ENCODE measurements at regions not wholly inside any gene's neighbourhood (a gene's known extent, or its start where the extent isn't known, plus 50 kb on each side); places are given as distances from the start of the nearest gene placed in this dataset.

- WGBS (ENCODE audit: insufficient coverage, low lambda C conversion rate), result no CpG with 5 or more reads among the region's 5 CpGs
- DNase-seq, result no peak
- Histone ChIP-seq H3K36me3 (ENCODE audit: control insufficient read depth, insufficient read depth, low read length) (no peaks in the 10 kb centered on the region), H3K4me3 (ENCODE audit: low read length) (no peak overlapping the region), H3K9me3 (ENCODE audit: control insufficient read depth, low read depth, low read length) (no peaks in the 10 kb centered on the region), H3K27ac (ENCODE audit: low read length) (no peak overlapping the region), H3K27me3 (ENCODE audit: control insufficient read depth, insufficient read depth, low read length) (no peaks in the 10 kb centered on the region), H3K4me1 (ENCODE audit: control insufficient read depth, insufficient read depth, low read length) (no peaks in the 10 kb centered on the region)
Observed at GRCh38 chr2:12964904-12965539, 248.3 kb downstream of the TRIB2 start.

GRCh38 chr2:12965540-12966269 lies 249.0 kb downstream of the TRIB2 start:
- Histone ChIP-seq H3K9me3 (ENCODE audit: control insufficient read depth, low read depth, low read length) (no peaks in the 10 kb centered on the region), H3K27ac (ENCODE audit: low read length) (no peak overlapping the region), H3K27me3 (ENCODE audit: control insufficient read depth, insufficient read depth, low read length) (no peaks in the 10 kb centered on the region), H3K36me3 (ENCODE audit: control insufficient read depth, insufficient read depth, low read length) (no peaks in the 10 kb centered on the region), H3K4me1 (ENCODE audit: control insufficient read depth, insufficient read depth, low read length) (no peaks in the 10 kb centered on the region), H3K4me3 (ENCODE audit: low read length) (no peak overlapping the region)
- DNase-seq, result peak; percentile 16 to 29

GRCh38 chr2:12967804-12968203 lies 251.1 kb downstream of the TRIB2 start:
- no peaks in the 10 kb centered on the region for H3K36me3 ChIP-seq (ENCODE audit: control insufficient read depth, insufficient read depth, low read length)
- no peaks in the 10 kb centered on the region for H3K27me3 ChIP-seq (ENCODE audit: control insufficient read depth, insufficient read depth, low read length)
- no peak overlapping the region for H3K4me3 ChIP-seq (ENCODE audit: low read length)
- no CpG with 5 or more reads among the region's 1 CpG for WGBS (ENCODE audit: insufficient coverage, low lambda C conversion rate)
- no peak for DNase-seq
- H3K9me3 ChIP-seq (ENCODE audit: control insufficient read depth, low read depth, low read length), result no peaks in the 10 kb centered on the region
- H3K4me1 ChIP-seq (ENCODE audit: control insufficient read depth, insufficient read depth, low read length), result no peaks in the 10 kb centered on the region
- no peak overlapping the region for H3K27ac ChIP-seq (ENCODE audit: low read length)

- Histone ChIP-seq H3K27ac (ENCODE audit: low read length) (no peak overlapping the region), H3K36me3 (ENCODE audit: control insufficient read depth, insufficient read depth, low read length) (no peaks in the 10 kb centered on the region), H3K4me3 (ENCODE audit: low read length) (no peak overlapping the region), H3K4me1 (ENCODE audit: control insufficient read depth, insufficient read depth, low read length) (no peaks in the 10 kb centered on the region), H3K9me3 (ENCODE audit: control insufficient read depth, low read depth, low read length) (no peaks in the 10 kb centered on the region), H3K27me3 (ENCODE audit: control insufficient read depth, insufficient read depth, low read length) (no peaks in the 10 kb centered on the region)
- no peak for DNase-seq
- WGBS (ENCODE audit: insufficient coverage, low lambda C conversion rate), result 93% methylated on average over 2 of the region's 3 CpGs
Observed at GRCh38 chr2:12968399-12968798, 251.7 kb downstream of the TRIB2 start.

GRCh38 chr2:12970861-12971260 lies 254.1 kb downstream of the TRIB2 start:
- H3K27me3 ChIP-seq (ENCODE audit: control insufficient read depth, insufficient read depth, low read length), result no peaks in the 10 kb centered on the region
- H3K27ac ChIP-seq (ENCODE audit: low read length), result no peak overlapping the region
- WGBS (ENCODE audit: insufficient coverage, low lambda C conversion rate), result 60% methylated on average over 1 of the region's 4 CpGs
- no peaks in the 10 kb centered on the region for H3K9me3 ChIP-seq (ENCODE audit: control insufficient read depth, low read depth, low read length)
- no peaks in the 10 kb centered on the region for H3K36me3 ChIP-seq (ENCODE audit: control insufficient read depth, insufficient read depth, low read length)
- H3K4me3 ChIP-seq (ENCODE audit: low read length), result no peak overlapping the region
- H3K4me1 ChIP-seq (ENCODE audit: control insufficient read depth, insufficient read depth, low read length), result no peaks in the 10 kb centered on the region
- no peak for DNase-seq

- WGBS (ENCODE audit: insufficient coverage, low lambda C conversion rate), result 90% methylated on average over 3 of the region's 4 CpGs
- H3K27me3 ChIP-seq (ENCODE audit: control insufficient read depth, insufficient read depth, low read length), result no peaks in the 10 kb centered on the region
- H3K4me3 ChIP-seq (ENCODE audit: low read length), result no peak overlapping the region
- H3K36me3 ChIP-seq (ENCODE audit: control insufficient read depth, insufficient read depth, low read length), result no peaks in the 10 kb centered on the region
- H3K9me3 ChIP-seq (ENCODE audit: control insufficient read depth, low read depth, low read length), result no peaks in the 10 kb centered on the region
- H3K27ac ChIP-seq (ENCODE audit: low read length), result no peak overlapping the region
- DNase-seq, result no peak
- no peaks in the 10 kb centered on the region for H3K4me1 ChIP-seq (ENCODE audit: control insufficient read depth, insufficient read depth, low read length)
Observed at GRCh38 chr2:12971581-12972365, 255.0 kb downstream of the TRIB2 start.

GRCh38 chr2:12978066-12978835 lies 261.5 kb downstream of the TRIB2 start:
- H3K4me1 ChIP-seq (ENCODE audit: control insufficient read depth, insufficient read depth, low read length), result no peaks in the 10 kb centered on the region
- no peaks in the 10 kb centered on the region for H3K9me3 ChIP-seq (ENCODE audit: control insufficient read depth, low read depth, low read length)
- 73% methylated on average over 2 of the region's 4 CpGs for WGBS (ENCODE audit: insufficient coverage, low lambda C conversion rate)
- no peak overlapping the region for H3K4me3 ChIP-seq (ENCODE audit: low read length)
- H3K36me3 ChIP-seq (ENCODE audit: control insufficient read depth, insufficient read depth, low read length), result no peaks in the 10 kb centered on the region
- DNase-seq, result no peak
- H3K27ac ChIP-seq (ENCODE audit: low read length), result no peak overlapping the region
- no peaks in the 10 kb centered on the region for H3K27me3 ChIP-seq (ENCODE audit: control insufficient read depth, insufficient read depth, low read length)

- Histone ChIP-seq H3K4me1 (ENCODE audit: control insufficient read depth, insufficient read depth, low read length) (no peaks in the 10 kb centered on the region), H3K27ac (ENCODE audit: low read length) (no peak overlapping the region), H3K36me3 (ENCODE audit: control insufficient read depth, insufficient read depth, low read length) (no peaks in the 10 kb centered on the region), H3K27me3 (ENCODE audit: control insufficient read depth, insufficient read depth, low read length) (no peaks in the 10 kb centered on the region), H3K4me3 (ENCODE audit: low read length) (no peak overlapping the region), H3K9me3 (ENCODE audit: control insufficient read depth, low read depth, low read length) (no peaks in the 10 kb centered on the region)
- DNase-seq, result no peak
- no CpG with 5 or more reads among the region's 3 CpGs for WGBS (ENCODE audit: insufficient coverage, low lambda C conversion rate)
Observed at GRCh38 chr2:12979066-12979465, 262.3 kb downstream of the TRIB2 start.

- Histone ChIP-seq H3K27ac (ENCODE audit: low read length) (no peak overlapping the region), H3K9me3 (ENCODE audit: control insufficient read depth, low read depth, low read length) (no peaks in the 10 kb centered on the region), H3K27me3 (ENCODE audit: control insufficient read depth, insufficient read depth, low read length) (no peaks in the 10 kb centered on the region), H3K4me1 (ENCODE audit: control insufficient read depth, insufficient read depth, low read length) (no peaks in the 10 kb centered on the region), H3K4me3 (ENCODE audit: low read length) (no peak overlapping the region), H3K36me3 (ENCODE audit: control insufficient read depth, insufficient read depth, low read length) (no peaks in the 10 kb centered on the region)
- no CpG with 5 or more reads among the region's 4 CpGs for WGBS (ENCODE audit: insufficient coverage, low lambda C conversion rate)
- DNase-seq, result no peak
Observed at GRCh38 chr2:12980817-12981216, 264.1 kb downstream of the TRIB2 start.

- no peaks in the 10 kb centered on the region for H3K4me1 ChIP-seq (ENCODE audit: control insufficient read depth, insufficient read depth, low read length)
- no peaks in the 10 kb centered on the region for H3K36me3 ChIP-seq (ENCODE audit: control insufficient read depth, insufficient read depth, low read length)
- H3K27me3 ChIP-seq (ENCODE audit: control insufficient read depth, insufficient read depth, low read length), result no peaks in the 10 kb centered on the region
- no peak for DNase-seq
- WGBS (ENCODE audit: insufficient coverage, low lambda C conversion rate), result no CpG with 5 or more reads among the region's 1 CpG
- H3K4me3 ChIP-seq (ENCODE audit: low read length), result no peak overlapping the region
- no peak overlapping the region for H3K27ac ChIP-seq (ENCODE audit: low read length)
- H3K9me3 ChIP-seq (ENCODE audit: control insufficient read depth, low read depth, low read length), result no peaks in the 10 kb centered on the region
Observed at GRCh38 chr2:12982149-12982584, 265.4 kb downstream of the TRIB2 start.
